Gastrocnemius medialis (tissue), 4 donors: ENCODE measurements at regions not wholly inside any gene's neighbourhood (a gene's known extent, or its start where the extent isn't known, plus 50 kb on each side); places are given as distances from the start of the nearest gene placed in this dataset.

ENCODE experiments used
- ATAC-seq, 2 donors: fragments of 150-250 bp; one replicate each; pipeline ENCODE4 v1.9.1; 2016
- DNase-seq, 2 donors: peaks; one replicate each; pipeline ENCODE4 v3.0.0-alpha.2; 2019
- H3K27ac ChIP-seq, 4 donors: fragments of 200-600 bp; sonication (generic); 1 replicate in 1 of 4; 2 replicates in 3 of 4; pipeline ENCODE4 v1.5.1; 2016 to 2018; ENCODE audit warnings: mild to moderate bottlenecking in 2 of 4, moderate library complexity in 1 of 4
- H3K27me3 ChIP-seq, 3 donors: fragments of 200-600 bp; sonication (generic) in 2 of 3; 1 replicate in 1 of 3; 2 replicates in 2 of 3; pipeline versions ENCODE4 v1.5.1 to v1.6.0; 2016 to 2019; ENCODE audit warnings: mild to moderate bottlenecking in 1 of 3, moderate library complexity in 1 of 3
- H3K36me3 ChIP-seq, 2 donors: fragments of 200-600 bp; sonication (generic) in 1 of 2; one replicate each; pipeline ENCODE4 v1.5.1; 2017 to 2018
- H3K4me1 ChIP-seq, 2 donors: fragments of 200-600 bp; sonication (generic) in 1 of 2; one replicate each; pipeline ENCODE4 v1.5.1; 2016 to 2017; ENCODE audit warnings: mild to moderate bottlenecking in 2 of 2
- H3K4me3 ChIP-seq, 4 donors: fragments of 200-600 bp; sonication (generic) in 3 of 4; 1 replicate in 1 of 4; 2 replicates in 3 of 4; pipeline ENCODE4 v1.5.1; 2016 to 2019; ENCODE audit warnings: mild to moderate bottlenecking in 2 of 4
- H3K9me3 ChIP-seq, 3 donors: fragments of 200-600 bp; sonication (generic) in 2 of 3; 1 replicate in 1 of 3; 2 replicates in 2 of 3; pipeline ENCODE4 v1.5.1; 2016 to 2019
- CTCF ChIP-seq, 5 experiments: fragments of 450-650 bp in 3 of 5; fragments of 200-600 bp in 2 of 5; sonication (generic) in 2 of 5; IDR thresholded peaks in 4 of 5; conservative IDR thresholded peaks in 1 of 5; 1 replicate in 4 of 5; 2 replicates in 1 of 5; pipeline ENCODE4 v1.5.1; 2016 to 2019; ENCODE audit warnings: antibody characterized with exemption in 5 of 5, mild to moderate bottlenecking in 3 of 5, moderate library complexity in 3 of 5
- POLR2A ChIP-seq, 2 donors: fragments of 450-650 bp; IDR thresholded peaks; one replicate each; pipeline ENCODE4 v1.6.1; 2017; ENCODE audit warnings: antibody characterized with exemption in 2 of 2, mild to moderate bottlenecking in 2 of 2, moderate library complexity in 2 of 2
- in situ Hi-C, 4 donors: fragments of 200-750 bp; cut with MboI; loops; one replicate each; pipeline versions ENCODE4 v1.15.0 to v1.8.0; 2017; ENCODE audit warnings: low sequenced_read_pairs in 4 of 4
- intact Hi-C: fragments of 100-400 bp; cut with DNase I; formaldehyde crosslinking; loops from one replicate; pipeline ENCODE4 v1.15.1; 2023; ENCODE audit warnings: low total_unique reads

GRCh38 chr7:30212701-30213111, 71.7 kb upstream of the ZNRF2 start:
- H3K27ac ChIP-seq = no peak overlapping the region
- ATAC-seq (peak in 1 of 2 donors; percentile 44), DNase-seq (no peak)
- no peak for TF ChIP-seq CTCF (IDR thresholded peaks at IDR 0.05 in 4 of 5, conservative IDR thresholded peaks at IDR 0.05 in 1 of 5)
- no peak overlapping the region for H3K4me3 ChIP-seq
- in situ Hi-C loops (no loop called here), intact Hi-C loops (no loop called here)
- H3K27me3 ChIP-seq = no peaks in the 10 kb centered on the region
- H3K36me3 ChIP-seq = no peaks in the 10 kb centered on the region
- H3K4me1 ChIP-seq = peaks cover 0 to 5% of the 10 kb centered on the region in 2 donors
- H3K9me3 ChIP-seq = no peaks in the 10 kb centered on the region

GRCh38 chr7:30213637-30214036, 70.8 kb upstream of the ZNRF2 start:
- Histone ChIP-seq H3K27me3 (no peaks in the 10 kb centered on the region), H3K9me3 (no peaks in the 10 kb centered on the region), H3K27ac (no peak overlapping the region), H3K4me3 (no peak overlapping the region), H3K4me1 (peaks cover 0 to 5% of the 10 kb centered on the region in 2 donors), H3K36me3 (no peaks in the 10 kb centered on the region)
- TF ChIP-seq CTCF (IDR thresholded peaks at IDR 0.05 in 4 of 5, conservative IDR thresholded peaks at IDR 0.05 in 1 of 5) = no peak
- TF ChIP-seq POLR2A (IDR thresholded peaks at IDR 0.05) = no peak
- DNase-seq (no peak), ATAC-seq (no peak)
- intact Hi-C loops = no loop called here
- in situ Hi-C loops = no loop called here

GRCh38 chr7:30214651-30215137, 69.7 kb upstream of the ZNRF2 start:
- no peak for DNase-seq
- Histone ChIP-seq H3K9me3 (peaks cover 0 to 7% (median 0%) of the 10 kb centered on the region in 3 donors), H3K27me3 (no peaks in the 10 kb centered on the region), H3K27ac (no peak overlapping the region), H3K4me1 (peaks cover 0 to 5% of the 10 kb centered on the region in 2 donors), H3K36me3 (no peaks in the 10 kb centered on the region), H3K4me3 (no peak overlapping the region)
- intact Hi-C loops (no loop called here), in situ Hi-C loops (no loop called here)
- TF ChIP-seq POLR2A (IDR thresholded peaks at IDR 0.05) = no peak
- TF ChIP-seq CTCF (IDR thresholded peaks at IDR 0.05 in 4 of 5, conservative IDR thresholded peaks at IDR 0.05 in 1 of 5) = no peak
- no peak for ATAC-seq

- H3K4me3 ChIP-seq = no peak overlapping the region
- no peak overlapping the region for H3K27ac ChIP-seq
- intact Hi-C loops (no loop called here), in situ Hi-C loops (no loop called here)
- H3K4me1 ChIP-seq = peaks cover 11 to 20% of the 10 kb centered on the region in 2 donors
- no peaks in the 10 kb centered on the region for H3K36me3 ChIP-seq
- TF ChIP-seq POLR2A (IDR thresholded peaks at IDR 0.05) = no peak
- no peak for TF ChIP-seq CTCF (IDR thresholded peaks at IDR 0.05 in 4 of 5, conservative IDR thresholded peaks at IDR 0.05 in 1 of 5)
- ATAC-seq (no peak), DNase-seq (no peak)
- H3K9me3 ChIP-seq = peaks cover 0 to 10% (median 0%) of the 10 kb centered on the region in 3 donors
- H3K27me3 ChIP-seq = no peaks in the 10 kb centered on the region
Observed at GRCh38 chr7:30221764-30222163, 62.6 kb upstream of the ZNRF2 start.
